Endothelial cell of umbilical vein (primary cell): ENCODE measurements at regions not wholly inside any gene's neighbourhood (a gene's known extent, or its start where the extent isn't known, plus 50 kb on each side); places are given as distances from the start of the nearest gene placed in this dataset.

Source experiments
- BruUV-seq: library from RNA; stranded (reverse); fragments of 400-500 nt; replicated peaks from 2 replicates; lab custom pipeline; 2021; lab: Mats Ljungman, UMichigan
- CTCF ChIA-PET: fragments of 300-600, 350-600 bp; sonication (Branson Sonifier 250); formaldehyde crosslinking; loops from one replicate; lab custom pipeline; 2021; ENCODE audit warnings: antibody characterized with exemption, inconsistent platforms; lab: Charles Lee
- POLR2A ChIA-PET: fragments of 300-600, 350-600 bp; sonication (Branson Sonifier 250); formaldehyde crosslinking; loops from one replicate; lab custom pipeline; 2021; ENCODE audit warnings: antibody characterized with exemption, inconsistent platforms; lab: Charles Lee
- DNase-seq: peaks from one replicate; pipeline ENCODE4 v3.0.0-alpha.2; 2011; ENCODE audit warnings: low read depth, low spot score
- FAIRE-seq: peaks from 2 replicates; lab custom pipeline; 2011; peaks lifted over from hg19 to GRCh38; lab: Jason Lieb, UNC
- H2AFZ ChIP-seq: 2 replicates; pipeline ENCODE4 v1.6.0; 2012; ENCODE audit warnings: low read depth, low read length, control low read depth, inconsistent platforms
- H3K27ac ChIP-seq: 2 replicates; pipeline ENCODE4 v1.5.1; 2011; ENCODE audit warnings: low read depth, mild to moderate bottlenecking, control low read depth, low read length, moderate library complexity; ENCODE audit not compliant: insufficient read depth
- H3K27me3 ChIP-seq, 2 experiments: 2 replicates each; pipeline versions ENCODE4 v1.6.0 to v1.6.1; 2011; ENCODE audit warnings: low read length in 2 of 2, mixed read lengths in 1 of 2; ENCODE audit not compliant: control insufficient read depth in 2 of 2, insufficient read depth in 2 of 2
- H3K36me3 ChIP-seq, 2 experiments: 2 replicates in 1 of 2; 3 replicates in 1 of 2; pipeline ENCODE4 v1.5.1; 2011; ENCODE audit warnings: low read length in 2 of 2, mild to moderate bottlenecking in 1 of 2, moderate library complexity in 1 of 2; ENCODE audit not compliant: control insufficient read depth in 2 of 2, insufficient read depth in 2 of 2; ENCODE audit errors: extremely low read depth in 1 of 2
- H3K4me1 ChIP-seq: 3 replicates; pipeline ENCODE4 v1.5.1; 2011; ENCODE audit warnings: mild to moderate bottlenecking, low read length; ENCODE audit not compliant: control insufficient read depth, insufficient read depth; ENCODE audit errors: extremely low read depth
- H3K4me2 ChIP-seq: 2 replicates; pipeline ENCODE4 v1.6.1; 2011; ENCODE audit warnings: low read length, control low read depth, mixed read lengths; ENCODE audit not compliant: insufficient read depth
- H3K4me3 ChIP-seq, 3 experiments: fragments of 200-600 bp in 1 of 3; sonication (generic), shearing (Covaris generic) in 1 of 3; replicated peaks in 1 of 3; 2 replicates each; pipeline ENCODE4 v1.5.1; 2011 to 2016; ENCODE audit warnings: control low read depth in 3 of 3, low read length in 3 of 3, mild to moderate bottlenecking in 2 of 3, inconsistent platforms in 1 of 3, low read depth in 1 of 3, moderate library complexity in 1 of 3; ENCODE audit not compliant: insufficient read depth in 1 of 3
- H3K79me2 ChIP-seq: 2 replicates; pipeline ENCODE4 v1.6.0; 2012; ENCODE audit warnings: low read length, inconsistent platforms; ENCODE audit not compliant: control insufficient read depth, insufficient read depth
- H3K9ac ChIP-seq: replicated peaks from 2 replicates; pipeline ENCODE3; 2011; ENCODE audit warnings: low read length, control low read depth; ENCODE audit not compliant: insufficient read depth; ENCODE audit errors: extremely low read depth
- H3K9me1 ChIP-seq: replicated peaks from 3 replicates; pipeline ENCODE4 v1.6.0; 2011; ENCODE audit warnings: mild to moderate bottlenecking, low read length; ENCODE audit not compliant: control insufficient read depth, insufficient read depth; ENCODE audit errors: extremely low read depth
- H3K9me3 ChIP-seq: replicated peaks from 2 replicates; pipeline ENCODE4 v1.5.1; 2012; ENCODE audit warnings: low read length, inconsistent platforms; ENCODE audit not compliant: control insufficient read depth, insufficient read depth
- H4K20me1 ChIP-seq: replicated peaks from 2 replicates; pipeline ENCODE3; 2011; ENCODE audit warnings: mild to moderate bottlenecking, low read length; ENCODE audit not compliant: control insufficient read depth, insufficient read depth; ENCODE audit errors: extremely low read depth
- CTCF ChIP-seq, 2 donors: IDR thresholded peaks; 1 replicate in 1 of 2; 2 replicates in 1 of 2; pipeline ENCODE4 v1.5.1; 2011; ENCODE audit warnings: low read length in 2 of 2, mild to moderate bottlenecking in 2 of 2, moderate library complexity in 2 of 2, control low read depth in 1 of 2, inconsistent platforms in 1 of 2, low read depth in 1 of 2; ENCODE audit not compliant: insufficient read depth in 1 of 2; ENCODE audit errors: extremely low read depth in 1 of 2
- EZH2 ChIP-seq: IDR thresholded peaks from 2 replicates; pipeline ENCODE4 v1.6.1; 2012; ENCODE audit warnings: borderline replicate concordance, low read depth, mild to moderate bottlenecking, moderate library complexity, low read length, inconsistent platforms; ENCODE audit not compliant: severe bottlenecking
- FOS ChIP-seq: IDR thresholded peaks from 2 replicates; pipeline ENCODE4 v1.6.1; 2011; ENCODE audit warnings: mild to moderate bottlenecking, low read length, moderate library complexity, borderline replicate concordance; ENCODE audit not compliant: insufficient read depth
- GATA2 ChIP-seq: IDR thresholded peaks from 2 replicates; pipeline ENCODE4 v1.7.0; 2011; ENCODE audit warnings: low read depth, mild to moderate bottlenecking, moderate library complexity, mixed read lengths, low read length; ENCODE audit not compliant: insufficient read length, insufficient read depth
- JUN ChIP-seq: IDR thresholded peaks from 2 replicates; pipeline ENCODE4 v1.6.1; 2011; ENCODE audit warnings: borderline replicate concordance, low read depth; ENCODE audit not compliant: insufficient read length, insufficient read depth
- MAX ChIP-seq: IDR thresholded peaks from 2 replicates; pipeline ENCODE4 v1.6.1; 2011; ENCODE audit not compliant: insufficient read depth, insufficient read length
- MYC ChIP-seq: IDR thresholded peaks from one replicate; pipeline ENCODE4 v1.6.1; 2011; ENCODE audit warnings: mild to moderate bottlenecking, low read depth, low read length
- POLR2A ChIP-seq: IDR thresholded peaks from 2 replicates; pipeline ENCODE4 v1.6.1; 2012; ENCODE audit warnings: low read depth, mild to moderate bottlenecking, control low read depth, low read length
- POLR2AphosphoS5 ChIP-seq: IDR thresholded peaks from 2 replicates; pipeline ENCODE4 v1.6.1; 2012; ENCODE audit warnings: low read depth, mild to moderate bottlenecking, control low read depth, low read length, moderate library complexity; ENCODE audit not compliant: insufficient read depth
- dilution Hi-C: fragments of 300-500 bp; cut with MboI; formaldehyde crosslinking; loops from one replicate; pipeline ENCODE4 v1.15.0; 2019; ENCODE audit warnings: low sequenced_read_pairs; ENCODE audit not compliant: extremely low pct_ligation_motif_present
- intact Hi-C: fragments of 100-400 bp; cut with micrococcal nuclease; formaldehyde crosslinking; loops from one replicate; pipeline ENCODE4 v1.10.0; 2022

- no peak overlapping the region for H3K4me2 ChIP-seq
- no peaks in the 10 kb centered on the region for H3K27me3 ChIP-seq
- no peaks in the 10 kb centered on the region for H3K4me1 ChIP-seq
- H3K9ac ChIP-seq: no peak overlapping the region
- intact Hi-C loops (no loop called here), dilution Hi-C loops (no loop called here)
- no peaks in the 10 kb centered on the region for H4K20me1 ChIP-seq
- H3K36me3 ChIP-seq: no peaks in the 10 kb centered on the region
- BruUV-seq: no TSS peak
- TF ChIP-seq MAX (no peak), GATA2 (no peak), EZH2 (no peak), CTCF (IDR thresholded peaks at IDR 0.05; ENCODE audit: extremely low read depth in 1 of 2, insufficient read depth in 1 of 2, low read depth in 1 of 2, low read length in 2 of 2) (no peak), JUN (no peak), FOS (no peak), POLR2AphosphoS5 (no peak), MYC (no peak), POLR2A (no peak)
- H3K27ac ChIP-seq: no peak overlapping the region
- H2AFZ ChIP-seq: no peak overlapping the region
- CTCF ChIA-PET: no interaction called here
- no peak for FAIRE-seq
- POLR2A ChIA-PET: no interaction called here
- no peak for DNase-seq
- no peaks in the 10 kb centered on the region for H3K79me2 ChIP-seq
- H3K9me3 ChIP-seq: no peaks in the 10 kb centered on the region
- H3K9me1 ChIP-seq: no peaks in the 10 kb centered on the region
- no peak overlapping the region for H3K4me3 ChIP-seq
Observed at GRCh38 chr2:65957454-65957853, 477.5 kb upstream of the MEIS1 start.
